Psoas muscle (tissue), 7 donors: ENCODE measurements at regions not wholly inside any gene's neighbourhood (a gene's known extent, or its start where the extent isn't known, plus 50 kb on each side); places are given as distances from the start of the nearest gene placed in this dataset.

ENCODE experiments used
- ATAC-seq, 4 donors: fragments of 200-7000 bp; cut with Tn5 transposase; one replicate each; pipeline ENCODE4 v1.9.1; 2020; ENCODE audit warnings: moderate library complexity in 3 of 4, mild to moderate bottlenecking in 2 of 4
- DNase-seq, 2 donors: peaks; one replicate each; pipeline ENCODE4 v3.0.0-alpha.2; 2020
- H3K27ac ChIP-seq: fragments of 200-600 bp; one replicate; pipeline ENCODE4 v1.8.0; 2022
- H3K27me3 ChIP-seq, 3 donors: fragments of 200-600 bp in 1 of 3; one replicate each; pipeline versions ENCODE4 v1.6.1 to v1.8.0; 2013 to 2022; ENCODE audit warnings: low read length in 2 of 3, mild to moderate bottlenecking in 2 of 3, moderate library complexity in 1 of 3; ENCODE audit not compliant: insufficient read depth in 3 of 3
- H3K36me3 ChIP-seq, 2 donors: fragments of 200-600 bp in 1 of 2; one replicate each; pipeline versions ENCODE4 v1.6.1 to v1.8.0; 2013 to 2022; ENCODE audit warnings: low read depth in 1 of 2, mild to moderate bottlenecking in 1 of 2, moderate library complexity in 1 of 2; ENCODE audit not compliant: insufficient read depth in 1 of 2
- H3K4me1 ChIP-seq: fragments of 200-600 bp; one replicate; pipeline ENCODE4 v1.8.0; 2022
- H3K4me3 ChIP-seq: fragments of 200-600 bp; one replicate; pipeline ENCODE4 v1.8.0; 2022; ENCODE audit warnings: mild to moderate bottlenecking
- H3K9me3 ChIP-seq: fragments of 200-600 bp; one replicate; pipeline ENCODE4 v1.8.0; 2022
- CTCF ChIP-seq: fragments of 200-600 bp; IDR thresholded peaks from one replicate; pipeline ENCODE4 v1.8.0; 2022; ENCODE audit warnings: antibody characterized with exemption
- WGBS, 3 donors: extraction: QIAGEN DNeasy Blood & Tissue Kit; methylation state at CpG; one replicate each; pipeline versions ENCODE4 v1.1.6 to v1.1.7; 2013; 5-methylcytosine and 5-hydroxymethylcytosine counted together
- intact Hi-C, 2 donors: fragments of 100-400 bp; cut with DNase I; formaldehyde crosslinking; loops; one replicate each; pipeline versions ENCODE4 v1.11.0 to v1.14.2; 2022
- donor health status: healthy with polysubstance abuse.
- donor health status: DM: no; HTN: no; CAD: no; lungs with moderate emphysema.
- donor health status: Bipolar disorder and iron deficiency.
- donor health status: healthy.
- donor health status: DM: yes; HTN: yes; CAD: no.
- donor health status: DM: no; HTN: no; CAD: no.
- donor health status: DM: yes; HTN: yes; CAD: no.

DNA sequence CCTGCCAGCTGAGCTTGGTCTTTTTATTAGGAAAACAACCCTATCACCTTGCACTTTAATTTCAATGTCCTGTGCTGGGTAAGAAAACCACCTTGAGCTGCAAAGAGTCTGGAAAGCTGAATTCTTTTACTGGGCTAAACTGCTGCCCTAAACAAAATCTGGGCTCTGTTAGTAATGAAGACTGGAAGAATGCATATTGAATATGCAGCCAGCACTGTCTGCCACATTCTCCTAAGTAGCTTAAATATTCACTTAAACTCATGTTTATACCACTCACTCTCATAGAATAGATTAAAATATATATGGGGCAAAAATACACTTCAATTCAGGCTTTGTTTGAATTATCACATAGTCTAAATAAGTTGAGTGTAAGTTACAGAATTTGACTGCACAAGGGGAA is 158.0 kb downstream of the TGFB2 start:
- no peak overlapping the region for H3K27ac ChIP-seq
- H3K4me3 ChIP-seq: no peak overlapping the region
- intact Hi-C loops: no loop called here
- peaks cover 20% of the 10 kb centered on the region for H3K4me1 ChIP-seq
- ATAC-seq: no peak
- no peaks in the 10 kb centered on the region for H3K36me3 ChIP-seq
- no peaks in the 10 kb centered on the region for H3K27me3 ChIP-seq
- no peak for TF ChIP-seq CTCF
- peaks cover 8% of the 10 kb centered on the region for H3K9me3 ChIP-seq
- no peak for DNase-seq

DNA sequence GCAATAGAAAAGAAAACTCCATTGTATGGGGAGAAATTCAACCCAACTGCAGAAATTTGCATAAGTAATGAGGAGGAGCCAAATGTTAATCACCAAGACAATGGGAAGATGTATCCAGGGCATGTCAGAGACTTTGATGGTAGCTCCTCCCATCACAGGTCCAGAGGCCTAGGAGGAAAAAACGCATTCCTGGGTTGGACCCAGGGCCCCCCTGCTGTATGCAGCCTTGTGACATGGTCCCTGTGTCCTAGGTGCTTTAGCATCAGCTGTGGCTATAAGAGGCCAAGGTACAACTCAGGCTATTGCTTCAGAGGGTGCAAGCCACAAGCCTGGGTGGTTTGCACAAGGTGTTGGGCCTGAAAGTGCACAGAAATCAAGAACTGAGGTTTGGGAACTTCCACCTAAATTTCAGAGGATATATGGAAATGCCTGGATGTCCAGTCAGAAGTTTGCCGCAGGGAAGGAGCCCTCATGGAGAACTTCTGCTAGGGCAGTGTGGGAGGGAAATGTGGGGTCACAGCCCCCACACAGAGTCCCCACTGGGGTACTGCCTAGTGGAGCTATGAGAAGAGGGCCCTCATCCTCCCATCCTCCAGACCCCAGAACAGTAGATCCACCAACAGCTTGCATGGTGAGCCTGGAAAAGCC is 162.3 kb downstream of the TGFB2 start:
- Histone ChIP-seq H3K27ac (no peak overlapping the region), H3K4me3 (no peak overlapping the region), H3K36me3 (no peaks in the 10 kb centered on the region), H3K27me3 (no peaks in the 10 kb centered on the region), H3K9me3 (peaks cover 12% of the 10 kb centered on the region), H3K4me1 (no peaks in the 10 kb centered on the region)
- ATAC-seq (no peak), DNase-seq (no peak)
- intact Hi-C loops: no loop called here
- WGBS, 3 donors: 93 to 97% (median 95%) methylated on average over 2 of the region's 2 CpGs
- TF ChIP-seq CTCF: no peak

DNA sequence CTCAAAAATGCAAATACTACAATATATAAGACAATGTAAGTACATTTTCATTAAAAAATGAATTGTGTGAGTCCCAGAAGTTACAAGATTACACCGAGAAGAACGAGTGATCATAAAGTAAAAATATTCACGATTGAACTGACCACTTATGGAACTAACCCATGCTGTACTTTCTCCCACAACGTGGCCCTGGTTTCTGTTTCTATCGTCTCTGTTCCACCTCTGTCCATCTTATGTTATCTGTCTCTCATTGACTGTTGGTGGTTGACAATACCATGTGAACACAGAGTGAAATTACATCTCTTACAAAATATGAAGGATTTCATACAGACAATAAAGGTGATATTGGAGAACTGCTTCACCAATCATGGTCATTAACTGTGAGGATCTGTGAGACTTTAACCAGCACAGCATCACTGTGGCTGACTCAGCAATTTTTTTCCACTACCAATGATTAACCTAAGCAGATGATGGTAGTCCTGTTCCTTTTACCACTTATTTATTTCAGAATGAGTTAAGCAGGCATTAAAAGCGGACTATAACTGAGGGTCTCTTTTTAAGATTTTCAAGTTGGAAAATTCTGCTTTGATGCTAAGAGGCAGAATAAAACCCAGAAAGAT is 165.1 kb downstream of the TGFB2 start:
- H3K27ac ChIP-seq: no peak overlapping the region
- H3K9me3 ChIP-seq: peaks cover 12% of the 10 kb centered on the region
- 79 to 88% (median 87%) methylated on average over 6 of the region's 6 CpGs for WGBS, 3 donors
- H3K36me3 ChIP-seq: no peaks in the 10 kb centered on the region
- no peak overlapping the region for H3K4me3 ChIP-seq
- H3K4me1 ChIP-seq: no peaks in the 10 kb centered on the region
- H3K27me3 ChIP-seq: no peaks in the 10 kb centered on the region
- no peak for ATAC-seq
- no peak for DNase-seq
- intact Hi-C loops: no loop called here
- no peak for TF ChIP-seq CTCF

- Histone ChIP-seq H3K9me3 (peaks cover 1% of the 10 kb centered on the region), H3K27me3 (no peaks in the 10 kb centered on the region), H3K4me1 (no peaks in the 10 kb centered on the region), H3K4me3 (no peak overlapping the region), H3K36me3 (no peaks in the 10 kb centered on the region), H3K27ac (no peak overlapping the region)
- TF ChIP-seq CTCF: no peak
- 93 to 97% (median 97%) methylated on average over 3 of the region's 3 CpGs for WGBS, 3 donors
- ATAC-seq (no peak), DNase-seq (no peak)
- intact Hi-C loops: no loop called here
These were observed 168.2 kb downstream of the TGFB2 start for GRCh38 chr1:218513328-218513727.

GRCh38 chr1:218514689-218515088 is 169.6 kb downstream of the TGFB2 start:
- no peak overlapping the region for H3K4me3 ChIP-seq
- intact Hi-C loops: no loop called here
- no peak for TF ChIP-seq CTCF
- ATAC-seq (peak; percentile 40 to 86 (median 79)), DNase-seq (no peak)
- no peaks in the 10 kb centered on the region for H3K4me1 ChIP-seq
- H3K27me3 ChIP-seq: no peaks in the 10 kb centered on the region
- no peak overlapping the region for H3K27ac ChIP-seq
- no peaks in the 10 kb centered on the region for H3K36me3 ChIP-seq
- H3K9me3 ChIP-seq: no peaks in the 10 kb centered on the region
- 26 to 57% (median 27%) methylated on average over 2 of the region's 2 CpGs for WGBS, 3 donors
